Right ventricle myocardium inferior (tissue), 1 donor: ENCODE measurements at regions not wholly inside any gene's neighbourhood (a gene's known extent, or its start where the extent isn't known, plus 50 kb on each side); places are given as distances from the start of the nearest gene placed in this dataset.

Experiments used
- ATAC-seq: fragments of 200-7000 bp; cut with Tn5 transposase; one replicate; pipeline ENCODE4 v1.9.1; 2020; ENCODE audit warnings: mild to moderate bottlenecking, moderate library complexity
- DNase-seq: peaks from one replicate; pipeline ENCODE4 v3.0.0; 2021; ENCODE audit errors: missing footprints
- intact Hi-C: fragments of 100-400 bp; cut with DNase I; formaldehyde crosslinking; loops from one replicate; pipeline ENCODE4 v1.11.0; 2022
- donor health status: DM: no; HTN: yes; CAD: no; lungs with severe emphysema.

DNA sequence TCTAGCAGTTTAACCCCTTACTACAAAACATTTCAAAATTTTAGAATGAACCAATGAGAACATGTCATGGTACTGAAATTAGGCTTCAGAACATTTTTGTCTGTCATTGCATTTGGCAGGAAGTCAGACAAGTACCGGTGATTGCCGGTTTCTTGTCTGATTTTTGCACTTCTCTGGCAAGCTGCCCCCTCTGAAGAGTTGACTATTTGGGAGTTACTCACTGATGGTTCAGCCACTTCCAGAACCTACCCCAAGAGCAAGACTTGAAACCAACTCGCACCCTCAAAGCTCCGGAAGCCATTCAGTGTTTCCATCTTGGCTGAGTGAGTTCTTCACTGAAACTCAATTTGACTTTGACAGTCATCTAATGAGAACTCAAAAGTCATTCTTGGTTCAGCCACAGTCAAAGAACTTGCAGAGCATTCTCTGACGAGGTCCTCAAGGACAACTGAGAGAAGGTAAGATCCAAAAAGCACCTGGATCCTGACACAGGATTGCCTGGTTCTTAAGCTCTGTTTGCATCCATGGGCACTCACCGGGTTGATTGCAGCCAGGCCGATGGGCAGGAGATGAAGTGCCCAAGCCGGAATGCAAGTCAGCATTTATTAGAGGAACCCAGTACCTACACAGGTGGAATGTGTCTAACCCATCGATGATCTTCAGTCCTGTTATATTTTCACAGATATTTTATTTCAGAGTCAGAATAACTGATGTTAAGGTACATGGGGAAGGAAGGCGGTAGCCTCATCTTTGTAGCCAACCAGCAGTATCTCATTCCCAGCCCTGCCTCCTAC lies 93.6 kb downstream of the USP22 start:
- no peak for ATAC-seq
- intact Hi-C loops: no loop called here
- no peak for DNase-seq
